ENCODE measurements at regions not wholly inside any gene's neighbourhood (a gene's known extent, or its start where the extent isn't known, plus 50 kb on each side); places are given as distances from the start of the nearest gene placed in this dataset.
"Not testable (repeated sequence)": the region's sequence is repeated elsewhere in the genome, so short reads cannot be mapped to it uniquely, and the experiment has no call there.

GRCh38 chr20:30297878-30298595 lies 959.4 kb upstream of the DEFB115 start:
- DNase-seq, result not testable (repeated sequence)

GRCh38 chr20:30300220-30300642 lies 957.2 kb upstream of the DEFB115 start:
- DNase-seq, result not testable (repeated sequence)

- DNase-seq, result not testable (repeated sequence)
Observed at GRCh38 chr20:30302786-30303185, 954.7 kb upstream of the DEFB115 start.

GRCh38 chr20:30309938-30310337 lies 947.5 kb upstream of the DEFB115 start:
- DNase-seq, result not testable (repeated sequence)

- not testable (repeated sequence) for DNase-seq
Observed at GRCh38 chr20:30310385-30310784, 947.1 kb upstream of the DEFB115 start.

GRCh38 chr20:30312220-30312619 lies 945.2 kb upstream of the DEFB115 start:
- DNase-seq, result not testable (repeated sequence)

- not testable (repeated sequence) for DNase-seq
Observed at GRCh38 chr20:30313660-30314059, 943.8 kb upstream of the DEFB115 start.

GRCh38 chr20:30316063-30316462 lies 941.4 kb upstream of the DEFB115 start:
- not testable (repeated sequence) for DNase-seq

GRCh38 chr20:30316532-30317299 lies 940.7 kb upstream of the DEFB115 start:
- DNase-seq, result not testable (repeated sequence)

GRCh38 chr20:30333744-30334143 lies 923.7 kb upstream of the DEFB115 start:
- not testable (repeated sequence) for DNase-seq

GRCh38 chr20:30337556-30337955 lies 919.9 kb upstream of the DEFB115 start:
- not testable (repeated sequence) for DNase-seq

- not testable (repeated sequence) for DNase-seq
Observed at GRCh38 chr20:30348932-30349331, 908.5 kb upstream of the DEFB115 start.

GRCh38 chr20:30356854-30357467 lies 900.5 kb upstream of the DEFB115 start:
- DNase-seq, result not testable (repeated sequence)

- not testable (repeated sequence) for DNase-seq
Observed at GRCh38 chr20:30361756-30362155, 895.7 kb upstream of the DEFB115 start.

GRCh38 chr20:30376430-30376766 lies 881.1 kb upstream of the DEFB115 start:
- not testable (repeated sequence) for DNase-seq

GRCh38 chr20:30376767-30377658 lies 880.5 kb upstream of the DEFB115 start:
- peak; percentile 94 for DNase-seq

- not testable (repeated sequence) for DNase-seq
Observed at GRCh38 chr20:30378317-30378716, 879.1 kb upstream of the DEFB115 start.

GRCh38 chr20:30378721-30379120 lies 878.7 kb upstream of the DEFB115 start:
- DNase-seq, result not testable (repeated sequence)

GRCh38 chr20:30384841-30385240 lies 872.6 kb upstream of the DEFB115 start:
- not testable (repeated sequence) for DNase-seq

GRCh38 chr20:30386099-30386498 lies 871.4 kb upstream of the DEFB115 start:
- DNase-seq, result not testable (repeated sequence)

GRCh38 chr20:30387823-30388222 lies 869.6 kb upstream of the DEFB115 start:
- DNase-seq, result not testable (repeated sequence)

GRCh38 chr20:30393523-30393922 lies 863.9 kb upstream of the DEFB115 start:
- DNase-seq, result not testable (repeated sequence)

Measured in stimulated activated CD4-positive, alpha-beta T cell treated with anti-CD3 and anti-CD28 coated beads, Interleukin-4, amount 100 ng/mL, for 1 hour (primary cell).